HL-60 (cell line): ENCODE measurements at regions not wholly inside any gene's neighbourhood (a gene's known extent, or its start where the extent isn't known, plus 50 kb on each side); places are given as distances from the start of the nearest gene placed in this dataset.

Experiments
- DNase-seq, 2 experiments: peaks; one replicate each; pipeline ENCODE4 v3.0.0-alpha.2; 2010 to 2020; ENCODE audit warnings: low read depth in 1 of 2, low spot score in 1 of 2
- H3K27ac ChIP-seq: fragments of 250-450 bp; sonication (Bioruptor Pico); replicated peaks from 2 replicates; pipeline ENCODE4 v1.5.1; 2020; ENCODE audit warnings: mild to moderate bottlenecking, moderate library complexity
- H3K27me3 ChIP-seq: fragments of 250-450 bp; sonication (Bioruptor Pico); 2 replicates; pipeline ENCODE4 v1.5.1; 2021; ENCODE audit warnings: mild to moderate bottlenecking, moderate library complexity; ENCODE audit not compliant: insufficient read depth, poor library complexity, severe bottlenecking
- H3K4me3 ChIP-seq: replicated peaks from 2 replicates; pipeline ENCODE4 v1.5.1; 2011; ENCODE audit warnings: mild to moderate bottlenecking, control low read depth, low read length; ENCODE audit not compliant: insufficient read depth
- GABPA ChIP-seq: IDR thresholded peaks from 2 replicates; pipeline ENCODE4 v1.6.1; 2012; ENCODE audit warnings: low read depth
- POLR2AphosphoS5 ChIP-seq: IDR thresholded peaks from 2 replicates; pipeline ENCODE4 v1.6.1; 2012; ENCODE audit warnings: low read depth
- REST ChIP-seq: IDR thresholded peaks from 2 replicates; pipeline ENCODE4 v1.6.1; 2012; ENCODE audit warnings: low read depth; ENCODE audit not compliant: insufficient replicate concordance
- SPI1 ChIP-seq: IDR thresholded peaks from 2 replicates; pipeline ENCODE4 v1.6.1; 2012; ENCODE audit warnings: low read depth, mild to moderate bottlenecking, borderline replicate concordance
- TF ChIP-seq, protein P1 (sequence below): IDR thresholded peaks from one replicate; pipeline ENCODE4 v1.5.1; 2011; ENCODE audit warnings: low read length, control low read depth, inconsistent platforms; ENCODE audit not compliant: insufficient read depth

- DNase-seq = no peak
- Histone ChIP-seq H3K27ac (no peak overlapping the region), H3K27me3 (no peaks in the 10 kb centered on the region), H3K4me3 (no peak overlapping the region)
- TF ChIP-seq POLR2AphosphoS5 (no peak), REST (no peak), SPI1 (no peak), GABPA (no peak)
- TF ChIP-seq, protein P1, sequence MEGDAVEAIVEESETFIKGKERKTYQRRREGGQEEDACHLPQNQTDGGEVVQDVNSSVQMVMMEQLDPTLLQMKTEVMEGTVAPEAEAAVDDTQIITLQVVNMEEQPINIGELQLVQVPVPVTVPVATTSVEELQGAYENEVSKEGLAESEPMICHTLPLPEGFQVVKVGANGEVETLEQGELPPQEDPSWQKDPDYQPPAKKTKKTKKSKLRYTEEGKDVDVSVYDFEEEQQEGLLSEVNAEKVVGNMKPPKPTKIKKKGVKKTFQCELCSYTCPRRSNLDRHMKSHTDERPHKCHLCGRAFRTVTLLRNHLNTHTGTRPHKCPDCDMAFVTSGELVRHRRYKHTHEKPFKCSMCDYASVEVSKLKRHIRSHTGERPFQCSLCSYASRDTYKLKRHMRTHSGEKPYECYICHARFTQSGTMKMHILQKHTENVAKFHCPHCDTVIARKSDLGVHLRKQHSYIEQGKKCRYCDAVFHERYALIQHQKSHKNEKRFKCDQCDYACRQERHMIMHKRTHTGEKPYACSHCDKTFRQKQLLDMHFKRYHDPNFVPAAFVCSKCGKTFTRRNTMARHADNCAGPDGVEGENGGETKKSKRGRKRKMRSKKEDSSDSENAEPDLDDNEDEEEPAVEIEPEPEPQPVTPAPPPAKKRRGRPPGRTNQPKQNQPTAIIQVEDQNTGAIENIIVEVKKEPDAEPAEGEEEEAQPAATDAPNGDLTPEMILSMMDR = no peak
Observed at GRCh38 chr14:66141733-66142132, 344.4 kb upstream of the CCDC196 start.

DNA sequence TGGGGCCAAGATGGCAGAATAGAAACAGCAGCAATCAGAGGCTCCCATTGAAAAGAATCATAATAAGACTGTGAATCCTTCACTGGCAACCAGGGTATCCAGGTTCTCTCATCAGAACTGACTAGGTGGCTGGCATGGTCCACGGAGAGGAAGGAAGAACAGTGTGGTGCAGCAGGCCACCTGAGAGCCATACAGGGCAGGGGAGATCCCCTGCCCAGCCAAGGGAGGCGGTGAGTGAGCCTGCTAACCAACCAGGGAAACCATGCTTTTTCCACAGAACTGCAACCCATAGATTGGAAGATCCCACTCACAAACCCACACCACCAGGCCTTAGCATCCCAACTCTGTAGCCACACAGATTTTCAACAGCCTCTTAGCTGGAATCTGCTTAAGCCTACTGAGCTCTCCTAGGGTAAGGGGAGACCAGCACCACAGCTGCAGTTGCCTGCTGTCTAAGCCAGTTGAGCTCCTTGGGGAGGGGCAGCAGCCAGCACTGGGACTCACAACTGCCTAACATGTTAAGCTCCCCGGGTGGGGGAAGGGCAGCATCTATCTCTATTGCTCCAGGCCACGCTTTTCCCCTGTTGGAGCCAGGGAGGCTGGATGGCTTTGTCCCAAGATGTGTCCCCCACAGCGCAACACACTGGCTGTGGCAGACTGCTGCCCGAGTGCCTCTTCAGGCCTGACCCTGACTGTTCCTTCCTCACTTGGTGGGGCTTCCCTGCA, 342.6 kb upstream of the CCDC196 start:
- TF ChIP-seq GABPA (no peak), POLR2AphosphoS5 (no peak)
- Histone ChIP-seq H3K27me3 (no peaks in the 10 kb centered on the region), H3K4me3 (no peak overlapping the region), H3K27ac (no peak overlapping the region)
- DNase-seq = no peak

- no peak for TF ChIP-seq REST
- TF ChIP-seq, protein P1 = no peak
- no peak for TF ChIP-seq POLR2AphosphoS5
- no peak for TF ChIP-seq GABPA
- TF ChIP-seq SPI1 = no peak
- no peak for DNase-seq
- Histone ChIP-seq H3K27ac (no peak overlapping the region), H3K27me3 (no peaks in the 10 kb centered on the region), H3K4me3 (no peak overlapping the region)
Observed at GRCh38 chr14:66152302-66152701, 333.9 kb upstream of the CCDC196 start.

DNA sequence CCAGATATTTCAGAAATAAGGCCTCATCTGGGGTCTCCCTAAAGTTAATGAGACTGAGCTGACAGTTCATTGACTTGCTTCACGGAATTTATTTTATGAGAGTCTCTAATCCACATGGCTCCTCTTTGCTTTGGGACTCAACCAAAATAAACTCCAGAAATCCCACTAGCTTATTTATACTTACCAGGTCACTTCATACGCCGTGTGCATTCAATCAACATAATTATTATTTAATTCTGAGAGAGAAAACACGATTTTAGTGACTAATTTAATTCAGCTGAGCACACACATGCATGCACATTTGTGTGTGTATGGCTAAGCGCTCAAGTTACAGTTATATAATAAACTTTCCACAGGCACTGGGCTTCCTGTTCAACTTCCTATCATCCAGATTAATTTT, 333.4 kb upstream of the CCDC196 start:
- H3K27ac ChIP-seq = no peak overlapping the region
- no peak overlapping the region for H3K4me3 ChIP-seq
- no peaks in the 10 kb centered on the region for H3K27me3 ChIP-seq
- DNase-seq = no peak
- TF ChIP-seq GABPA = no peak
- no peak for TF ChIP-seq REST
- no peak for TF ChIP-seq SPI1
- TF ChIP-seq POLR2AphosphoS5 = no peak
- TF ChIP-seq, protein P1 = no peak
